Panc1 (cell line): ENCODE measurements at regions not wholly inside any gene's neighbourhood (a gene's known extent, or its start where the extent isn't known, plus 50 kb on each side); places are given as distances from the start of the nearest gene placed in this dataset.

Experiments used
- ATAC-seq: fragments of 200-7000 bp; cut with Tn5 transposase; 2 replicates; pipeline ENCODE4 v1.9.1; 2020; ENCODE audit warnings: mild to moderate bottlenecking, moderate library complexity
- BruUV-seq: library from RNA; stranded (reverse); fragments of 400-500 nt; replicated peaks from 2 replicates; lab custom pipeline; 2021; lab: Mats Ljungman, UMichigan
- CTCF ChIA-PET: fragments of 300-600 bp; sonication (Branson Sonifier 250); formaldehyde crosslinking; loops from one replicate; lab custom pipeline; 2022; ENCODE audit warnings: antibody characterized with exemption; lab: Charles Lee
- POLR2A ChIA-PET: fragments of 300-600 bp; sonication (Branson Sonifier 250); formaldehyde crosslinking; loops from one replicate; lab custom pipeline; 2022; ENCODE audit warnings: antibody characterized with exemption; lab: Charles Lee
- DNase-seq: peaks from one replicate; pipeline ENCODE4 v3.0.0-alpha.2; 2010; ENCODE audit warnings: low read depth, low spot score
- H3K27ac ChIP-seq: 2 replicates; pipeline ENCODE4 v1.5.1; 2011; ENCODE audit warnings: mild to moderate bottlenecking, low read length, inconsistent platforms
- H3K27me3 ChIP-seq: fragments of 200-500 bp; sonication (Bioruptor generic); 2 replicates; pipeline ENCODE4 v1.6.0; 2014; ENCODE audit warnings: low read length, inconsistent platforms; ENCODE audit not compliant: control insufficient read depth, insufficient read depth
- H3K36me3 ChIP-seq: fragments of 200-500 bp; sonication (Bioruptor generic); 2 replicates; pipeline ENCODE4 v1.5.1; 2014; ENCODE audit warnings: inconsistent platforms, mild to moderate bottlenecking, low read length, moderate library complexity; ENCODE audit not compliant: control insufficient read depth, insufficient read depth
- H3K4me1 ChIP-seq: 2 replicates; pipeline ENCODE4 v1.5.1; 2011; ENCODE audit warnings: inconsistent platforms, mild to moderate bottlenecking, low read length, moderate library complexity; ENCODE audit not compliant: control insufficient read depth, insufficient read depth
- H3K4me3 ChIP-seq, 2 experiments: 2 replicates each; pipeline ENCODE4 v1.5.1; 2011 to 2012; ENCODE audit warnings: low read depth in 2 of 2, low read length in 2 of 2, mild to moderate bottlenecking in 2 of 2, inconsistent platforms in 1 of 2, moderate library complexity in 1 of 2
- H3K9me3 ChIP-seq: fragments of 200-500 bp; sonication (Bioruptor generic); 2 replicates; pipeline ENCODE4 v1.5.1; 2014; ENCODE audit warnings: low read depth, mild to moderate bottlenecking, inconsistent platforms, low read length, moderate library complexity; ENCODE audit not compliant: control insufficient read depth, insufficient read depth
- CTCF ChIP-seq: fragments of 450-650 bp; IDR thresholded peaks from 2 replicates; pipeline ENCODE4 v1.5.1; 2017; ENCODE audit warnings: mild to moderate bottlenecking
- POLR2AphosphoS5 ChIP-seq: IDR thresholded peaks from 2 replicates; pipeline ENCODE4 v1.6.1; 2012; ENCODE audit warnings: mild to moderate bottlenecking, low read depth, low read length, moderate library complexity
- SIN3A ChIP-seq: IDR thresholded peaks from 2 replicates; pipeline ENCODE4 v1.6.1; 2012; ENCODE audit warnings: low read depth, mild to moderate bottlenecking, low read length, moderate library complexity, borderline replicate concordance; ENCODE audit not compliant: insufficient read depth
- TCF7L2 ChIP-seq: IDR thresholded peaks from 2 replicates; pipeline ENCODE4 v1.6.1; 2011; ENCODE audit warnings: mild to moderate bottlenecking, low read depth, low read length, inconsistent platforms
- in situ Hi-C: cut with HindIII; loops from 2 replicates; pipeline ENCODE4 v1.10.0; 2016; ENCODE audit warnings: low sequenced_read_pairs, low pct_unique_long_range_greater_than_20kb
- intact Hi-C: fragments of 100-400 bp; cut with micrococcal nuclease; formaldehyde crosslinking; loops from one replicate; pipeline ENCODE4 v1.10.0; 2022; ENCODE audit not compliant: unreplicated experiment
- TF ChIP-seq, protein P1 (sequence below), 2 experiments: IDR thresholded peaks; 2 replicates each; pipeline ENCODE4 v1.6.1; 2011 to 2012; ENCODE audit warnings: low read depth in 2 of 2, control low read depth in 1 of 2, low read length in 1 of 2, mild to moderate bottlenecking in 1 of 2, moderate library complexity in 1 of 2; ENCODE audit not compliant: insufficient read depth in 1 of 2

DNA sequence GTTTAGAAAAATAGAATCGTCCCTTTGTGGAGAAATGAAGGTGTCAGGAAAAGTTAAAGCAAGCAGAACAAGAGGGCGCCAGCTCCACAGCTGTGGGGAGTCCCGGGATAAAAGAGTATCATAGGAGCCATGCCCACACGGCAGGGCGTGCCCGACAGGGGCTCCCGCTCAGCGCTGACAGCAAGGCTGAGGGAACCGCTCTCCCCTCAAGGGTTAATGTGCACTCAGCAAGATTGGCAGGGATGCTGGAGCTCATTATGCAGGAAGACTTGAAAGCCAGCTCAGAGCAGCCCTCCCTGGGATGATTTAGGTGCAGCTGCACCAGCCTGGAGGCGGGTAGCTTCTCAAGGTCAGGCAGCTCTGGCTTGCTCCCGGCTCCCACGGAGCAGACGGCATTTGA, 500.2 kb downstream of the EIPR1 start:
- Histone ChIP-seq H3K9me3 (no peaks in the 10 kb centered on the region; the same call in 1 of the 2 replicates), H3K27me3 (no peaks in the 10 kb centered on the region), H3K4me1 (no peaks in the 10 kb centered on the region), H3K36me3 (no peaks in the 10 kb centered on the region), H3K4me3 (no peak overlapping the region), H3K27ac (no peak overlapping the region)
- ATAC-seq = no peak
- in situ Hi-C loops (no loop called here), intact Hi-C loops (no loop called here)
- no peak for TF ChIP-seq CTCF
- ChIA-PET CTCF (interaction anchor here (1.0 kb wide), 1 partner anchor 319 kb away, joined by 3 read pairs; no protein-coding TSS in a partner anchor), POLR2A (no interaction called here)
- DNase-seq = no peak
- BruUV-seq = no TSS peak

DNA sequence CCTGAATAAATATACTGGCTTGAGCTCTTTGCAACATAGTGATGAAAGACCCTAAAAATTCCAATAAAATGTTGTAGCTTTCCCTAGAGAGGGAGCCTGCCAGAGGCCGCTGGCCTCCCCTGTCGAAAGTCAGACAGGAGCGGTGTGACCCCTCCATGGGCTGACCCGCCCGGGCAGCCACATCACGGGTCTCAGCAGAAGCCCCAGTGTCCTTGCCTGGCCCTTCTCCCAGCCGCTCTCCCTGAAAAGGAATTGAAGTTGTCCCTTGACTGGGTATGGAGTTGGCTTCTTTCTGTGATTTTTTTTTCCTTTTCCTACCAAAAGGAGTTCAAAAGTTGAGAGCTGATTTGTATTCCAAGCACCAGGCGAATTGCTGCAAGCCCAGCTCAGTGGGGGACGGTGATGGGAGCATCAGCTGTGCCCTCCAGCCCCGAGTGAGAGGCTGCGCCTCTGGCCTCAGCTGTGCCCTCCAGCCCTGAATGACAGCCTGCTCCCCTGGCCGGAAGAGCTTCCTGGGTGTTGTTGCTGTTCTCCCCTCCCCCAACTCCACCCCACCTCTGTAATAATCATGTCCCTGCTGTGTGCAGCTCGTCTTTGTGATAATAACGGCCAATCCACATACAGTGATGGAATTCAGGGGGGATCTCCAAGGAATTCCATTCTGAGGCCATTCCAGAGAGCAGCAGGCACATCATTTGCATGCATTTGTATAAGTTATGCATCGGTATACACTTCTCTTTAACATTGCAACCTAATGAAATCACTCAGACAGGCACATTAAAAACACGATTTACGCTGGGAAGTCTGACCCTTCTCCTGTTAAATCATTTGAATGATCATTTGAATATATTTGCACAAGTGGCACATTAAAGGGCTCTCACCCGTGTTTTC, 501.0 kb downstream of the EIPR1 start:
- ChIA-PET POLR2A (no interaction called here), CTCF (no interaction called here)
- Histone ChIP-seq H3K27me3 (no peaks in the 10 kb centered on the region), H3K27ac (no peak overlapping the region), H3K36me3 (no peaks in the 10 kb centered on the region), H3K4me3 (no peak overlapping the region), H3K4me1 (no peaks in the 10 kb centered on the region), H3K9me3 (no peaks in the 10 kb centered on the region)
- in situ Hi-C loops = no loop called here
- DNase-seq (no peak), ATAC-seq (no peak)
- intact Hi-C loops = no loop called here
- BruUV-seq = no TSS peak
- TF ChIP-seq SIN3A (no peak), POLR2AphosphoS5 (no peak), CTCF (no peak), TCF7L2 (no peak)
- TF ChIP-seq, protein P1, sequence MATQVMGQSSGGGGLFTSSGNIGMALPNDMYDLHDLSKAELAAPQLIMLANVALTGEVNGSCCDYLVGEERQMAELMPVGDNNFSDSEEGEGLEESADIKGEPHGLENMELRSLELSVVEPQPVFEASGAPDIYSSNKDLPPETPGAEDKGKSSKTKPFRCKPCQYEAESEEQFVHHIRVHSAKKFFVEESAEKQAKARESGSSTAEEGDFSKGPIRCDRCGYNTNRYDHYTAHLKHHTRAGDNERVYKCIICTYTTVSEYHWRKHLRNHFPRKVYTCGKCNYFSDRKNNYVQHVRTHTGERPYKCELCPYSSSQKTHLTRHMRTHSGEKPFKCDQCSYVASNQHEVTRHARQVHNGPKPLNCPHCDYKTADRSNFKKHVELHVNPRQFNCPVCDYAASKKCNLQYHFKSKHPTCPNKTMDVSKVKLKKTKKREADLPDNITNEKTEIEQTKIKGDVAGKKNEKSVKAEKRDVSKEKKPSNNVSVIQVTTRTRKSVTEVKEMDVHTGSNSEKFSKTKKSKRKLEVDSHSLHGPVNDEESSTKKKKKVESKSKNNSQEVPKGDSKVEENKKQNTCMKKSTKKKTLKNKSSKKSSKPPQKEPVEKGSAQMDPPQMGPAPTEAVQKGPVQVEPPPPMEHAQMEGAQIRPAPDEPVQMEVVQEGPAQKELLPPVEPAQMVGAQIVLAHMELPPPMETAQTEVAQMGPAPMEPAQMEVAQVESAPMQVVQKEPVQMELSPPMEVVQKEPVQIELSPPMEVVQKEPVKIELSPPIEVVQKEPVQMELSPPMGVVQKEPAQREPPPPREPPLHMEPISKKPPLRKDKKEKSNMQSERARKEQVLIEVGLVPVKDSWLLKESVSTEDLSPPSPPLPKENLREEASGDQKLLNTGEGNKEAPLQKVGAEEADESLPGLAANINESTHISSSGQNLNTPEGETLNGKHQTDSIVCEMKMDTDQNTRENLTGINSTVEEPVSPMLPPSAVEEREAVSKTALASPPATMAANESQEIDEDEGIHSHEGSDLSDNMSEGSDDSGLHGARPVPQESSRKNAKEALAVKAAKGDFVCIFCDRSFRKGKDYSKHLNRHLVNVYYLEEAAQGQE (IDR thresholded peaks at IDR 0.05; ENCODE audit: insufficient read depth in 1 of 2, low read depth in 2 of 2, low read length in 1 of 2) = no peak
